AG09319 (cell line): ENCODE measurements at regions not wholly inside any gene's neighbourhood (a gene's known extent, or its start where the extent isn't known, plus 50 kb on each side); places are given as distances from the start of the nearest gene placed in this dataset.
"Not testable (repeated sequence)": the region's sequence is repeated elsewhere in the genome, so short reads cannot be mapped to it uniquely, and the experiment has no call there.

Experiments
- DNase-seq: peaks from one replicate; pipeline ENCODE4 v3.0.0-alpha.2; 2010; ENCODE audit warnings: low read depth; ENCODE audit errors: extremely low read depth
- TF ChIP-seq, protein P1 (sequence below): IDR thresholded peaks from 2 replicates; pipeline ENCODE4 v1.5.1; 2011; ENCODE audit warnings: low read depth, mild to moderate bottlenecking, inconsistent platforms, low read length, moderate library complexity

GRCh38 chr5:8839361-8840055 is 706.4 kb downstream of the SEMA5A start:
- no peak for DNase-seq
- TF ChIP-seq, protein P1, sequence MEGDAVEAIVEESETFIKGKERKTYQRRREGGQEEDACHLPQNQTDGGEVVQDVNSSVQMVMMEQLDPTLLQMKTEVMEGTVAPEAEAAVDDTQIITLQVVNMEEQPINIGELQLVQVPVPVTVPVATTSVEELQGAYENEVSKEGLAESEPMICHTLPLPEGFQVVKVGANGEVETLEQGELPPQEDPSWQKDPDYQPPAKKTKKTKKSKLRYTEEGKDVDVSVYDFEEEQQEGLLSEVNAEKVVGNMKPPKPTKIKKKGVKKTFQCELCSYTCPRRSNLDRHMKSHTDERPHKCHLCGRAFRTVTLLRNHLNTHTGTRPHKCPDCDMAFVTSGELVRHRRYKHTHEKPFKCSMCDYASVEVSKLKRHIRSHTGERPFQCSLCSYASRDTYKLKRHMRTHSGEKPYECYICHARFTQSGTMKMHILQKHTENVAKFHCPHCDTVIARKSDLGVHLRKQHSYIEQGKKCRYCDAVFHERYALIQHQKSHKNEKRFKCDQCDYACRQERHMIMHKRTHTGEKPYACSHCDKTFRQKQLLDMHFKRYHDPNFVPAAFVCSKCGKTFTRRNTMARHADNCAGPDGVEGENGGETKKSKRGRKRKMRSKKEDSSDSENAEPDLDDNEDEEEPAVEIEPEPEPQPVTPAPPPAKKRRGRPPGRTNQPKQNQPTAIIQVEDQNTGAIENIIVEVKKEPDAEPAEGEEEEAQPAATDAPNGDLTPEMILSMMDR = no peak

GRCh38 chr5:8840237-8840636 is 705.6 kb downstream of the SEMA5A start:
- TF ChIP-seq, protein P1 = no peak

GRCh38 chr5:8840746-8841145 is 705.1 kb downstream of the SEMA5A start:
- not testable (repeated sequence) for DNase-seq

More at GRCh38 chr5:8840237-8840636, 705.6 kb downstream of the SEMA5A start:
- DNase-seq = no peak

GRCh38 chr5:8842971-8843551 is 702.8 kb downstream of the SEMA5A start:
- TF ChIP-seq, protein P1 = peak; percentile 70
- peak; percentile 36 for DNase-seq

DNA sequence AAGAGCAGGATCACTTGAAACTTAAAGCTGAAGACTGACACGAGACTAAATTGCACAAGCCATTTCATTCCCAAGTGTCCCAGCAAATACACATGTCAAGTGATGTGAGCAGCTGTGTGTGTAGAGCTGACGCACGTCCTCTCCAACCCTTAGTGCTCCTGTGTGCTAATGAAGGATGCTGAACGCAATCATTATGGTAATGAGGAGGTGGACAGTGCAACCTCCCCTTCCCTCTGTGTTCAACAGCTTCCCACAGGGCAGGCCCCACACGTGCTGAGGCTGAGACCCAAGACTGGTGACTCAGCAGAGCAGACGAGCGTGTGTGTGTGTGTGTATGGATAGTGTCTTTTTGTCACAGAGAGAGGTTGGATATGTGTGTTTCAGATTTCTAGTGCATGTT is 702.1 kb downstream of the SEMA5A start:
- DNase-seq = peak; percentile 69
- TF ChIP-seq, protein P1 = no peak

DNA sequence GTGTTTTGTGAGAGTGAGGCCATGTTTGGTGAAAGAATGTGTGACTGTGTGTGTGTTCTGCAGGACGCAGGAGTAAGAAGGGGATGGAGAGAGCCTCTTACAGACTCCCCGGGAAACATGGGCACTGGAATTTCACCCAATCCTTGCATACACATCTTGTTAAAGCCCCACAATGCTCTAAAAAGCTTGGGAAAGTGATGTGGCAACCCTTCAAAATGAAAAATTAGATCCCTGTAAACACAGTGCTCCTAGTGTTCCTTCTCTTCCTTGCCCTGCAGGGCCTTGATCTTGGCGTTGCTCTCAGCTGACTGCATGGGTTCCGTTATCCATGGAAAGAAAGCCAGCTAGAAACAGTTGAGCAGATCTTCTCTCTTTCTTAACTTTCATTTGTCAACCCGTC is 701.7 kb downstream of the SEMA5A start:
- TF ChIP-seq, protein P1 = no peak

GRCh38 chr5:8844847-8845246 is 701.0 kb downstream of the SEMA5A start:
- no peak for DNase-seq
- TF ChIP-seq, protein P1 = no peak

More for the DNA sequence above, 701.7 kb downstream of the SEMA5A start:
- DNase-seq = no peak
